ENCODE measurements at regions not wholly inside any gene's neighbourhood (a gene's known extent, or its start where the extent isn't known, plus 50 kb on each side); places are given as distances from the start of the nearest gene placed in this dataset.
"Not testable (repeated sequence)": the region's sequence is repeated elsewhere in the genome, so short reads cannot be mapped to it uniquely, and the experiment has no call there.

DNA sequence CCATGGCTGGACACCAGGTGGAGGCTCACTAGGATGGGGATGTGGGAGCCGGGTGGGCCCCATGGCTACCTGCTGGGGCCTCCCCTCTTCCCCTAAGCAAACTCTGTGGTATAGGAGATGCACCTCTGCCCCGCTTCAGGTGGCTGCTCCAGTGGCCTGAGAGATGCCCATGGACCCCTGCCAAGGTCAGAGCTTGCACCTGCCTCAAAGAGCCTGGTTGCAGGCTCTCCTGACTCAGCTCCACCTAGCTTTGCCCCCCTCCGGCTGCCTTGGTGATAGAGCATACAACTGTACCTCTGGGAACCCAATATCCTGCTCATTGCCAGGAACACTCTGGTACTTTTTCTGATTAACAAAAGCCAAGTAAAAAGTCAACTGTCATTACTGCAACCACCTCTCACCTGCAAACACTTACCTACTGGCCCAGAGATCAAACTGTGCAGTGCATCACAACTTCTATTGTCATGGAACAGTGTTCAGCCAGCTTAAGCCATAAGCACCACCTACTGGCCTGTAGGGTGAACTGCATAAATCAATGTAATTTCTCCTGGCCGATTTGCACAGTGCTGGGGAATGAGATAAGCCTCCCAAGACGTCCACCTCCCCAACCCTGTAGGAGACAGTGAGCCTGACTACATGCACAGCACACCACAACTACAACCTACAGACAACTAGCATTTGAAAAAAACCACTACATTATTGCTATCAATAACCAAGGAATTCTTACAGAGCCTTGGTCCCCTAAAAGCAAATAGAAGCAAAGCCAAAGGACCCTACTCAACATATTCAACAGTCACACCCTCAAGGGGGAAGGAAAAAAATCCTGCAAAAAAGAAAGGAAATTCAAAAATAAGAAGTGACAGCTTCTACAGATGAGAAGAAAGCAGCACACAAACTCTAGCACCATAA lies 352.4 kb upstream of the ARHGEF26 start:
- peak; percentile 45 for DNase-seq (ENCODE audit: low read depth)
- in situ Hi-C loops (cut with HindIII; ENCODE audit: low pct_unique_long_range_greater_than_20kb, low sequenced_read_pairs) = no loop called here

DNA sequence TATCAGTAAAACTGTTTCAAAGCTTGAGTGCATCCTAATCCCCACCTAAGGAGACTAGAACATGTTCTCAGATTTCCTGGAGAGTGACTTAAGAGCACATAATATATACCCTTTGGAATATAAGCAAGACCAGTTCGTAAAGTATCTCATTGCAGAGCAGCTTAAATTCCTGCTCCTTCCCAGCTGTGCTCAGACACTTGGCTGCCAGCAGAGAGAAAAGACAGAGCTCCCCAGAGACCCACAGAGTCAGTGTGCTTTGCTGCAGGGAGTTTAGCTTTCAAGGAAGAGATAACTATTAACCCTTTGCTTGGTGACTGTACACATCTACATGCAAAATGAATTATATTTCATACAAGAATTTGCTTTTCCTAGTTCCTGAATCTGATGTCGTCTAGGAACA lies 338.1 kb upstream of the ARHGEF26 start:
- no peak for DNase-seq (ENCODE audit: low read depth)
- in situ Hi-C loops (cut with HindIII; ENCODE audit: low pct_unique_long_range_greater_than_20kb, low sequenced_read_pairs) = no loop called here

DNA sequence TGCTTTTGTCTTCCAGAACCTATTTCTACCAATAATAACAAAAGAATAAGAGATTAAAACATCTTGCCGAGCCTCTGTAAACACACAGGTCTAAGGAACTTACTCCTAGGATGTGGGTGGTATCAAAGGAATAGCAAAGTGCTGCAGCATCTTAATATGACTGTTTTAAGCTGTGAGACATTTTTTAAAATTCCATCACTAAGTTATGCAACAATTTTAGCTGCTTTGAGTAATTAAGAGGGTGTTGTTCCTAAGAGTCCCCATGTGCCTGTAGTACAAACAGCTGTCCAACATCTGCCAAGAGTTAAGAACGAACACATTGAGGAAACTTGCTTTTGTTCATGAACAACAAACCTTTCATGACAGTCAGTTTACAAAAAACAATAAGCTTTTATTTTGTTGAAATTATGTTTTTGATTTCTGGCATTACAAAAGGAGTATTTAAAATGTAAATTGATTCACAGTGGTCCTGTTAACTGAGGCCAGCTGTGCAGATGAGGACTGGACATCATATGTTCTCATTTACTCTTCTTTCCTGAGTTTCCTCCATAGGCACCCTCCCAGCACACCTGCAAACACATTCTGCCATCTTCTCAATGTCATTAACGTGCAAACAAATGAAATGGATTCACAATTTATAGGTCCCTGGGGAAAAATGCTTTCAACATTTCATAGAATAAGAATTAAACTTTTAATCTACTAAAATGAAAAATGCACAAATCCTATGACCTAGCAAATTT lies 337.3 kb upstream of the ARHGEF26 start:
- DNase-seq (ENCODE audit: low read depth) = no peak
- in situ Hi-C loops (cut with HindIII; ENCODE audit: low pct_unique_long_range_greater_than_20kb, low sequenced_read_pairs) = no loop called here

DNA sequence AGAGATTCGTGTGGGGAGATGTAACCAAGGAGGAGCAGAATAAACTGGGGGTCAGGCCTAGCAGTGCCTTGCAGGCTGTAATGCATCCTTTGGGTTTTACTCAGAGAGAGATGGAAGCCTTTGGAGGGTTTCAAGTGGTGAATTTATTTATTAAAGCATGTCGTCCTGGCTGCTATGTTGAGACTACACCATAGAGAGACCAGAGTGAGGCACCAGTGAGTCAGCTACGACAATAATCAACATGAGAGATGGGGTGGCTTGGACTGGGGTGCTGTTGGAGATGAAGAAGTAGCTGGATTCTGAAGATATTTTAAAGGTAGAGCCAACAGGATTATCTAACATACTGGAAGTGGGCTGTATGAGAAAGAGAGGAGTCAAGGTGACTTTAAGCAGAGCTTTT lies 335.3 kb upstream of the ARHGEF26 start:
- in situ Hi-C loops (cut with HindIII; ENCODE audit: low pct_unique_long_range_greater_than_20kb, low sequenced_read_pairs) = no loop called here
- no peak for DNase-seq (ENCODE audit: low read depth)

DNA sequence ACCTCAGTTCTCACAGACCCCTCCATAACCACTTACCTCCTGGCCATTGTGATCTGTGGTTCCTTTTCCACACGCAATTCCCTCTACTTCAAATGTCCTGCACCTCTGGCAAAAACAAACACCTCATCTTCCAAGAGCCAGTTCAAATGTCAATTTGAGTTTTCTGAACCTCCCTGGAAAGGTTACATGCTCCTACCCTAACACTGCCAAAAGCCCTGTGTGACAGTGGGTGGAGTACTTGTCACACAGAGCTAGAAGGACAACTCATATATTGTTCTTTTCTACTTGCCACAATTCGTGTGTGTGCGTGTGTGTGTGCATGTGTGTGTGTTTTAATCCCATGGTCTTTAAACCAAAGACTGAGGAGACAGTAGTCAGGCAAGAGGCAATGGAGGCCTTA lies 331.8 kb upstream of the ARHGEF26 start:
- in situ Hi-C loops (cut with HindIII; ENCODE audit: low pct_unique_long_range_greater_than_20kb, low sequenced_read_pairs) = no loop called here
- no peak for DNase-seq (ENCODE audit: low read depth)

DNA sequence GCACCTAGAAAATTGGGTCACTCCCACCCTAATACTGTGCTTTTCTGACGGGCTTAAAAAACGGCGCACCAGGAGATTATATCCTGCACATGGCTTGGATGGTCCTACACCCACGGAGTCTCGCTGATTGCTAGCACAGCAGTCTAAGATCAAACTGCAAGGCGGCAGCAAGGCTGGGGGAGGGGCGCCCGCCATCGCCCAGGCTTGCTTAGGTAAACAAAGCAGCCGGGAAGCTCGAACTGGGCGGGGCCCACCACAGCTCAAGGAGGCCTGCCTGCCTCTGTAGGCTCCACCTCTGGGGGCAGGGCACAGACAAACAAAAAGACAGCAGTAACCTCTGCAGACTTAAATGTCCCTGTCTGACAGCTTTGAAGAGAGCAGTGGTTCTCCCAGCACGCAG lies 324.1 kb upstream of the ARHGEF26 start:
- peak; percentile 13 for DNase-seq (ENCODE audit: low read depth)
- in situ Hi-C loops (cut with HindIII; ENCODE audit: low pct_unique_long_range_greater_than_20kb, low sequenced_read_pairs) = not testable (repeated sequence)

DNA sequence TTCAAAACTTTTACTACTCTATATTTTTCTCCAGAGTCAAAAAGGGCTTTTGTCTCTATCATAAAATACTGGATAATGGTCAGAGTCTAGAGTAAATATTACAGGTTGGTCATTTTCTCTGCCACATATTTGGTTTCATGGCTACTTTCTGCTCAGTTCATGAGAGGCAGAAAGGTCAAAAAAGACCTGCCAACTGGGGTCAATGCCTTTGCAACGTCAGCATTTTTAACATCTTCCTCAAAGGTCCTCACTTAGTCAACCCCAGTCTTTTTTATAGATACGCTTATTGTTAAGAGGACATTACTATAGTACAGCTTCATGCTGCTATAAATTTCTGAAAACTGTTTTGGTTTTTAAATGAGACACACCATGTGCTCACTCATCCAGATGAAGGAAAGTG lies 312.1 kb upstream of the ARHGEF26 start:
- no peak for DNase-seq (ENCODE audit: low read depth)
- in situ Hi-C loops (cut with HindIII; ENCODE audit: low pct_unique_long_range_greater_than_20kb, low sequenced_read_pairs) = no loop called here

DNA sequence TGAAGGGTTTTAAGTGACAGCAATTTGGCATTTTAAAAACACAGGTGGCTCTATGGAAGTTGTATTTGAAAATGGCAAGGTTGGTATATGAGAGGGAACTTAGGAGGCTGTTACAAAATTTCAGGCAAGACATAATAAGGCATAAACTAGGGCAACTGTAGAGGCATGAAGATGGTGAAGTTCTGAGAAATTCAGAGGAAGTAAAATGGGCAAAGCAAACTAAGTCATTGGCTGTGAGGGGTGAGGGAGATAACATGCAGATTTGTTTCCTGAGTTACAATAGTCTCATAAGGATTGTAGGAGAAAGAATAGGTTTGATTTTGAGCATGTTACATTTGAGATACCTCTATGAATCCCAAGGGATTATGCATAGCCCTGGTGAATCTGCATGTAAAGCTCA lies 302.9 kb upstream of the ARHGEF26 start:
- no peak for DNase-seq (ENCODE audit: low read depth)
- in situ Hi-C loops (cut with HindIII; ENCODE audit: low pct_unique_long_range_greater_than_20kb, low sequenced_read_pairs) = no loop called here

DNA sequence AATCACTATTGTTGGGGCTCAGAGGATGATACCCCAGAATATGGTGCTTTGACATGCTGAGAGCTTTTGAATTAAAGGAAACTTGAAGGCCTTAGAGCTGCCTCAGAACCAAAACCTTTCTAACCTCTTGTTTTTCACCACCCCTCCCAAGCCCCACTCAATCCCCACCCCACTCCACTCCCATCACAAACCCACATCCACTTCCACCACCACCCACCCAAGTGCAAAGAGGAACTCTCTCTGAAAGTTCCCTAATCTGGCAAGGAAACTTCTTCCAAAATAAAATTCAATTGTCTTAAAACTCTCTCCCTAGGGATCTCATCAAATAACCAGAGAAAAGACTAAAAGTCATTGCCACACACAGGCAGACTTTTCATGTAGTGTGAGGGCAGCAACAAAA lies 301.2 kb upstream of the ARHGEF26 start:
- in situ Hi-C loops (cut with HindIII; ENCODE audit: low pct_unique_long_range_greater_than_20kb, low sequenced_read_pairs) = no loop called here
- no peak for DNase-seq (ENCODE audit: low read depth)

DNA sequence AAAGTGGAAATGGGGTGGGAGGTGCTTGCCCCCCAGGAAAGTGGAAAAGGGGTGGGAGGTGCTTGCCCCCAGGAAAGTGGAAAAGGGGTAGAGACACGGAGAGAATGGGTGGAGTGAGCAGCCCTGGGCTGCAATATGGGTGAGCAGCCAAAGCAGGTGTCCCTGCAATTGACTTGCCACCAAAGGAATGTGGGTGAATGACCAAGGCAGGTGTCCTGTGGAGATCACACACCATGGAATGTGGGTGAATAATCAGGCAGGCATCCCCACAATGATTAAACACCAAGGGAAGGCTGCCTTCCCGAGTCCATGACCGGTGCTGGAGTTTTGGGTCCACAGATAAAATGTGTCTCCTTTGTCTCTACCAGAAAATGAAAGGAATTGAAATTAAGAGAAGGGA lies 292.8 kb upstream of the ARHGEF26 start:
- in situ Hi-C loops (cut with HindIII; ENCODE audit: low pct_unique_long_range_greater_than_20kb, low sequenced_read_pairs); DNase-seq (ENCODE audit: low read depth): not testable (repeated sequence)

DNA sequence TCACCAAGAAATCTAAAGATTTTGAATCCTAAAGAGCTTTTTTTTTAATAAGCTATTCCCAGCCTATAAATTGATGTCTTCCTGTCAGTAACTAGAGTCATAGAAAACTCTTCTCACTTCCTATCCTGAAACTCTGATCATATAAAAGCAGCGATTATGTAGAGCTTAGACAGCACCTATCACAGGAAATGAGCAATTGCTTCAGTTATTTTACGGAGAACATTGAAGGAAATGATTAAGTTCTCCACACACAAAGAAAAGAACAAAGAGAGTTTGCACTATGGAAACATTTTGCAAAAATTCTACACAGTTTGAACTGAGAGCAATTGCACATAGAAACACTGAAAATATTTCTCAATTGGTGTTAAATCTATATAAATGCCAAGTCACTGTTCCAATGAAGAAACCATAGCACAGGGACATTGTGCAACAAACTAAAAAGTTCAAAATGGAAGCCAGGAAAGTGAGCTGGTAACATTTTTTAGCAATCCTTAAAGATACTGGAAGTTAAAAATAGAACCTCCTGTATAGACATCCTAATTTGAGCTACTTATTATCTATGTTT lies 291.5 kb upstream of the ARHGEF26 start:
- DNase-seq (ENCODE audit: low read depth) = no peak
- in situ Hi-C loops (cut with HindIII; ENCODE audit: low pct_unique_long_range_greater_than_20kb, low sequenced_read_pairs) = no loop called here

DNA sequence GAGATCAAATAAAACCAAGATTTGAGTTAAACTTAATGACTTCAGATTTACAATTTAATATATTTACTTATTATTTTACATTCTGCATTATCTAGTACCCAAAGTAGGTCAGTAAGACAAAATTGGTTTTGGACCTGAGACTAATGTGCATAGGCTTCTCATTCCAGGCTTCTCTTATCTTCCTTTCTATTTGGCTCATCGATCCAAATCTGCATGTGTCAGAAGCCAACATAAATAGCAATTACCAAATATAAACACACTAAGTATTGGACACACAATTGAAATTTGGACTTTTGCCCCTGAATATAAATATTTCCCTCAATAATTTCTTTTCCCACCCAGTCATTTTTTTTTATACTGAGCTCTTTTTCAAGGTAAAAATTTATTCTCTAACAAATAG lies 290.6 kb upstream of the ARHGEF26 start:
- no peak for DNase-seq (ENCODE audit: low read depth)
- in situ Hi-C loops (cut with HindIII; ENCODE audit: low pct_unique_long_range_greater_than_20kb, low sequenced_read_pairs) = no loop called here

DNA sequence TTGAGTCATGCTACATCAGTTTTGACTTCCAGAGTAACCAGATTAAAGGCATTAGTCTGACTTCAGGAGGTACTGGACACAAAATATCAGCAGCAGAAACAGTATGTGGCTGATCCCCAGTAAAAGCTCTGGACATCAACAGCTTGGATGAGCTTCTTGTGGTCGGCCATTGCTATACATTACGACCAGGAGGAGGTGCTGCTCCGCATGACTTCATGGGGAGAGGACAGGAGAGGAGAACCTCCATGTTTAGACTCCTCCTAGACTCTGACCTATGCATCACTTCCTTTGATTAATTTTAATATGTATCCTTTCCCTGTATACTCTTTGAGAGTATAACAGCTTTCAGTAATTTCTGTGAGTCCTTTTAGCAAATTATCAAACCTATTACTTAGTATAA lies 285.6 kb upstream of the ARHGEF26 start:
- no peak for DNase-seq (ENCODE audit: low read depth)
- in situ Hi-C loops (cut with HindIII; ENCODE audit: low pct_unique_long_range_greater_than_20kb, low sequenced_read_pairs) = no loop called here

DNA sequence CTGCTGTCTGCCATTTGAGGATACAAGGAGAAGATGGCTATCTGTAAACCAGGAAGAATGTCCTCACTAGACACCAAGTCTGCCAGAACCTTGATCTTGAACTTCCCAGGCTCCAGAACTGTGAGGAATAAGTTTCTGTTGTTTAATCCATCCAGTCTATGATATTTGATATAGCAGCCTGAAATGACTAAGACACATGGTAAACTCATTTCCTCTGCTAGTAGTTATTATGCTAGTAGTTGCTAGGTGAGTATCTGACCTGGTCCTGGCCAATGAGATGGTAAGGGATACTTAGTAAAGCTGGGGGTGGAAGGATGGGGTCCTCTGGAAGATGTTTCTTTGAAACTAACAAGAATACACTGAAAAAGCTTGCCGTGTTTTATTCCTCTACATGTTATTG lies 280.7 kb upstream of the ARHGEF26 start:
- in situ Hi-C loops (cut with HindIII; ENCODE audit: low pct_unique_long_range_greater_than_20kb, low sequenced_read_pairs) = no loop called here
- DNase-seq (ENCODE audit: low read depth) = no peak

DNA sequence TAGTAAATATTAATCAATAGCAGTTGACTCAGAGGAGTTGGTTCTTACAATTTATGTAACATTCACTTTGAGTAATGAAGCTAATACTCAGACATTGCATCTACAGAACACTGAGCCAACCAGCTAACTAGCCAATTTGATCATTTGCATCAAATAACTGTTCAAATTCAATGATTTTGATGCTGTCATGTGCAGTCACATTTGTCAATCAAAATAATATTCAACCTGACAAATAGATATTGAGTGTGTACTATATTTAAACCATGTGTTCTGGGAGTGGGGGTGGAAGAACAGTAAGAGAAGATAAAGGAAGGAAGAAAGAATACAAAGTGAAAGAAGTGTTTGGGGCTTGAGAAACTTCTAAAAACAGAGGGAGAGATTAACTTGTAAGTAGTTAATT lies 277.2 kb upstream of the ARHGEF26 start:
- in situ Hi-C loops (cut with HindIII; ENCODE audit: low pct_unique_long_range_greater_than_20kb, low sequenced_read_pairs) = no loop called here
- no peak for DNase-seq (ENCODE audit: low read depth)

DNA sequence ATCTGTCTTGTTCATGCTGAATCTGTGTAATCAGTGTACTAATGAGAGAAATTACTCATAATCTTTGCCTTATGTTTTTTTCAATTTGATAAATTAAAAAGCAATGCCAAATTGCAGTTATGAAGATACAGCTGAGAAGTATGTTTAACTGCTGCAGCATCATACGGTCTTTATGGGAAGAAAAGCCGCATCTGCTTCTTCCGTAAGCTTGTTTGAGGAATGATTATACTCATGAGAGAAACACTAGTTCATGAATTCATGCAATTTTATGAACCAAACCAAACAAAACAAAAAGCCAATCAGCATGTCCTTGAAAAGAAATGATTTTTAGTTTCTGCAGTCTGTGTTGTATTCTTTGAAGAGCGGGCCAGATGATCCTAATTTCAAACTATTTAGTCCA lies 275.9 kb upstream of the ARHGEF26 start:
- no peak for DNase-seq (ENCODE audit: low read depth)
- in situ Hi-C loops (cut with HindIII; ENCODE audit: low pct_unique_long_range_greater_than_20kb, low sequenced_read_pairs) = no loop called here

DNA sequence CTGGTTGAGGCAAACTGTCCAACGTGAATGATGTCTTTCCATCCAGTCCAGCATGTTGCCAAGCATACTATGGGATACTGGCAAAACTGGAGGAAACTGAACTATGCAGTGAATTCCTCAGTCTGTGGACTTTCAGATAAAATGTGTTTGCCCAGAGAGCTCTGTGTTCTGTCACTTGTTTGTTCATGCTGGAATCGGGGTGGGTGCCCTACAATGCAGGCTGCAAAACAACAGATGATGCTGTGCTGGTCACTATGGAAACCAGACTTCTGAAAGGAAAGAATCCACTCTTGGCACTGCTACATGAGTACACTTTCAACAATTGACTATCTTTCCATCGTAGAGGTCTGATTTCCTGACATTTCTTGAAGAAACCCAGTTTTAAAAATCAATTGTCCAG lies 272.5 kb upstream of the ARHGEF26 start:
- no peak for DNase-seq (ENCODE audit: low read depth)
- in situ Hi-C loops (cut with HindIII; ENCODE audit: low pct_unique_long_range_greater_than_20kb, low sequenced_read_pairs) = no loop called here

DNA sequence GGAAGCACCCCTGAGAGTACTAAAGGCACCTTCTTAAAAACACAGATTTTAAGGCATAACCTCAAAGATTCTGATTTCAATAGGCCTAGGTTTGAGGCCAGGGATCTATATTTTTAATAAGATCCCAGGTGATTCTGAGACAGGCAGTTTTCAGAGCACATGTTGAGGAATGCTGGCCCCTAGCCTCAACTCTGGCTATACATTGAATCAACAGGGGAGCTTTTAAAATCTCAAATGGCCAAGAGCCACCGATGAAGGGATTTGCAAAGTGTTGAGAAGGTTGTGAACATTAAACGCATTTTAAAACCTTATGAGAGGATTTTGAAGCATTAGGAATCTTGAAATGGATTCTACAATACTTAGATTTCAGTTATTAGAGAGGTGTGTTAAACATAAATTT lies 268.8 kb upstream of the ARHGEF26 start:
- no peak for DNase-seq (ENCODE audit: low read depth)
- in situ Hi-C loops (cut with HindIII; ENCODE audit: low pct_unique_long_range_greater_than_20kb, low sequenced_read_pairs) = no loop called here

DNA sequence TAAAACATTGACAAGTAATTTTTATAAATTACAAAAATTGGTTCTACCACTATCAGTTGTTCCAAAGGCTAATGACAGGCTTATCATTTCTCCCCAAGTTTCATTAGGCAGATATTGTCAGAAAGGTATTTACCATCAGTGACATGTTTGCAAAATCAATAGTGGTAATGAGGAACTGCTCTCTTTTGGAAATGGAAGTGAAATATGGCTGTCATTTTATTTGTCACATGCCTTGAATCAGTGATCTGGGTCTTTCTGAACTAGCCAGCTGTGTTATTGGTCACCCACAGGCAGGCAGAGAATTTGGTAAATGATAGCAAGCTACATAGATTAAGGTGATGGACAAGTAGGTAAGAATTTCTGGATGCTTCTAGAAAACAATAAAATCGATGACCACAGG lies 268.0 kb upstream of the ARHGEF26 start:
- DNase-seq (ENCODE audit: low read depth) = no peak
- in situ Hi-C loops (cut with HindIII; ENCODE audit: low pct_unique_long_range_greater_than_20kb, low sequenced_read_pairs) = no loop called here

Data from Caki2 (cell line).